ENCODE measurements at regions not wholly inside any gene's neighbourhood (a gene's known extent, or its start where the extent isn't known, plus 50 kb on each side); places are given as distances from the start of the nearest gene placed in this dataset.

GRCh38 chr5:79893976-79894375 lies 97.1 kb downstream of the MTX3 start:
- no peak for TF ChIP-seq CTCF (IDR thresholded peaks at IDR 0.05; ENCODE audit: insufficient read depth, low read length, poor library complexity, severe bottlenecking)
- no peak for DNase-seq (ENCODE audit: low read depth)
- H3K27me3 ChIP-seq (ENCODE audit: control insufficient read depth, insufficient read depth, low read length) = no peaks in the 10 kb centered on the region
- no peaks in the 10 kb centered on the region for H3K36me3 ChIP-seq (ENCODE audit: control insufficient read depth, insufficient read depth, low read length)
- H3K4me3 ChIP-seq (ENCODE audit: low read depth, low read length) = no peak overlapping the region

GRCh38 chr5:79893485-79893884 lies 97.6 kb downstream of the MTX3 start:
- no peaks in the 10 kb centered on the region for H3K36me3 ChIP-seq (ENCODE audit: control insufficient read depth, insufficient read depth, low read length)
- no peak for DNase-seq (ENCODE audit: low read depth)
- no peaks in the 10 kb centered on the region for H3K27me3 ChIP-seq (ENCODE audit: control insufficient read depth, insufficient read depth, low read length)
- H3K4me3 ChIP-seq (ENCODE audit: low read depth, low read length) = no peak overlapping the region
- TF ChIP-seq CTCF (IDR thresholded peaks at IDR 0.05; ENCODE audit: insufficient read depth, low read length, poor library complexity, severe bottlenecking) = no peak

GRCh38 chr5:79890930-79891249 lies 100.2 kb downstream of the MTX3 start:
- TF ChIP-seq CTCF (IDR thresholded peaks at IDR 0.05; ENCODE audit: insufficient read depth, low read length, poor library complexity, severe bottlenecking) = no peak
- no peak for DNase-seq (ENCODE audit: low read depth)
- Histone ChIP-seq H3K27me3 (ENCODE audit: control insufficient read depth, insufficient read depth, low read length) (no peaks in the 10 kb centered on the region), H3K4me3 (ENCODE audit: low read depth, low read length) (no peak overlapping the region), H3K36me3 (ENCODE audit: control insufficient read depth, insufficient read depth, low read length) (no peaks in the 10 kb centered on the region)

GRCh38 chr5:79890119-79890929 lies 100.7 kb downstream of the MTX3 start:
- no peaks in the 10 kb centered on the region for H3K27me3 ChIP-seq (ENCODE audit: control insufficient read depth, insufficient read depth, low read length)
- no peak overlapping the region for H3K4me3 ChIP-seq (ENCODE audit: low read depth, low read length)
- H3K36me3 ChIP-seq (ENCODE audit: control insufficient read depth, insufficient read depth, low read length) = no peaks in the 10 kb centered on the region
- no peak for DNase-seq (ENCODE audit: low read depth)
- TF ChIP-seq CTCF (IDR thresholded peaks at IDR 0.05; ENCODE audit: insufficient read depth, low read length, poor library complexity, severe bottlenecking) = no peak

GRCh38 chr5:79888643-79889042 lies 102.4 kb downstream of the MTX3 start:
- Histone ChIP-seq H3K4me3 (ENCODE audit: low read depth, low read length) (no peak overlapping the region), H3K36me3 (ENCODE audit: control insufficient read depth, insufficient read depth, low read length) (no peaks in the 10 kb centered on the region), H3K27me3 (ENCODE audit: control insufficient read depth, insufficient read depth, low read length) (no peaks in the 10 kb centered on the region)
- TF ChIP-seq CTCF (IDR thresholded peaks at IDR 0.05; ENCODE audit: insufficient read depth, low read length, poor library complexity, severe bottlenecking) = no peak
- no peak for DNase-seq (ENCODE audit: low read depth)
